Activated CD8-positive, alpha-beta memory T cell treated with anti-CD3 and anti-CD28 coated beads, Interleukin-2, amount 10 ng/mL, durations not matched to agents 7 days and 5 days (primary cell): ENCODE measurements at regions not wholly inside any gene's neighbourhood (a gene's known extent, or its start where the extent isn't known, plus 50 kb on each side); places are given as distances from the start of the nearest gene placed in this dataset.
A peak's percentile ranks its signal among the peaks of the same experiment; 100 is the strongest.

Experiments used
- ATAC-seq: fragments of 150-1000 bp; cut with Tn5 transposase; one replicate; pipeline ENCODE4 v1.10.0; 2021; ENCODE audit warnings: moderate library complexity
- CTCF ChIA-PET: fragments of 350-600 bp; sonication (Branson Sonifier 250); formaldehyde crosslinking; loops from one replicate; lab custom pipeline; 2021; ENCODE audit warnings: antibody characterized with exemption; lab: Charles Lee
- DNase-seq: peaks from one replicate; pipeline ENCODE4 v3.0.0-alpha.2; 2020
- H3K27ac Mint-ChIP-seq: one replicate; pipeline ENCODE4 v1.8.0; 2021; ENCODE audit warnings: mild to moderate bottlenecking, mixed read lengths
- H3K27me3 Mint-ChIP-seq: one replicate; pipeline ENCODE4 v1.8.0; 2021; ENCODE audit warnings: mixed read lengths
- H3K36me3 Mint-ChIP-seq: one replicate; pipeline ENCODE4 v1.8.0; 2021; ENCODE audit warnings: mild to moderate bottlenecking, mixed read lengths
- H3K4me1 Mint-ChIP-seq: one replicate; pipeline ENCODE4 v1.8.0; 2021; ENCODE audit warnings: mixed read lengths
- H3K4me3 Mint-ChIP-seq: one replicate; pipeline ENCODE4 v1.8.0; 2021; ENCODE audit warnings: mild to moderate bottlenecking, moderate library complexity, mixed read lengths
- H3K9me3 Mint-ChIP-seq: one replicate; pipeline ENCODE4 v1.8.0; 2022; ENCODE audit warnings: low read depth, mixed read lengths

- no peak overlapping the region for H3K27ac Mint-ChIP-seq
- DNase-seq = no peak
- CTCF ChIA-PET = no interaction called here
- H3K36me3 Mint-ChIP-seq = no peaks in the 10 kb centered on the region
- no peak overlapping the region for H3K4me3 Mint-ChIP-seq
- ATAC-seq = no peak
- no peaks in the 10 kb centered on the region for H3K27me3 Mint-ChIP-seq
- no peaks in the 10 kb centered on the region for H3K4me1 Mint-ChIP-seq
- peaks cover 5% of the 10 kb centered on the region for H3K9me3 Mint-ChIP-seq
Measured at GRCh38 chr2:104361414-104361813, 492.5 kb upstream of the POU3F3 start.

- DNase-seq (no peak), ATAC-seq (no peak)
- H3K36me3 Mint-ChIP-seq = no peaks in the 10 kb centered on the region
- H3K27me3 Mint-ChIP-seq = no peaks in the 10 kb centered on the region
- H3K27ac Mint-ChIP-seq = no peak overlapping the region
- H3K4me1 Mint-ChIP-seq = no peaks in the 10 kb centered on the region
- H3K4me3 Mint-ChIP-seq = no peak overlapping the region
- peaks cover 6% of the 10 kb centered on the region for H3K9me3 Mint-ChIP-seq
- CTCF ChIA-PET = no interaction called here
Measured at GRCh38 chr2:104368089-104368488, 485.8 kb upstream of the POU3F3 start.

GRCh38 chr2:104371087-104371781 is 482.7 kb upstream of the POU3F3 start:
- no peaks in the 10 kb centered on the region for H3K27me3 Mint-ChIP-seq
- no peak overlapping the region for H3K4me3 Mint-ChIP-seq
- H3K4me1 Mint-ChIP-seq = no peaks in the 10 kb centered on the region
- H3K36me3 Mint-ChIP-seq = no peaks in the 10 kb centered on the region
- CTCF ChIA-PET = no interaction called here
- H3K9me3 Mint-ChIP-seq = peaks cover 6% of the 10 kb centered on the region
- H3K27ac Mint-ChIP-seq = no peak overlapping the region
- DNase-seq = no peak
- no peak for ATAC-seq

GRCh38 chr2:104375206-104375605 is 478.7 kb upstream of the POU3F3 start:
- Mint-ChIP-seq H3K9me3 (peaks cover 2% of the 10 kb centered on the region), H3K36me3 (no peaks in the 10 kb centered on the region), H3K27ac (no peak overlapping the region), H3K4me3 (no peak overlapping the region), H3K27me3 (no peaks in the 10 kb centered on the region), H3K4me1 (no peaks in the 10 kb centered on the region)
- DNase-seq (no peak), ATAC-seq (no peak)
- CTCF ChIA-PET = no interaction called here

- Mint-ChIP-seq H3K36me3 (no peaks in the 10 kb centered on the region), H3K4me3 (peak overlapping the region; percentile 33), H3K27me3 (no peaks in the 10 kb centered on the region), H3K9me3 (peaks cover 4% of the 10 kb centered on the region), H3K27ac (no peak overlapping the region), H3K4me1 (no peaks in the 10 kb centered on the region)
- CTCF ChIA-PET = no interaction called here
- no peak for ATAC-seq
- no peak for DNase-seq
Measured at GRCh38 chr2:104378853-104379374, 475.0 kb upstream of the POU3F3 start.

GRCh38 chr2:104384961-104385360 is 469.0 kb upstream of the POU3F3 start:
- Mint-ChIP-seq H3K27me3 (no peaks in the 10 kb centered on the region), H3K27ac (no peak overlapping the region), H3K9me3 (peaks cover 3% of the 10 kb centered on the region), H3K36me3 (no peaks in the 10 kb centered on the region), H3K4me3 (no peak overlapping the region), H3K4me1 (no peaks in the 10 kb centered on the region)
- DNase-seq = no peak
- ATAC-seq = no peak
- CTCF ChIA-PET = no interaction called here

GRCh38 chr2:104385743-104386142 is 468.2 kb upstream of the POU3F3 start:
- Mint-ChIP-seq H3K4me1 (no peaks in the 10 kb centered on the region), H3K4me3 (no peak overlapping the region), H3K27ac (no peak overlapping the region), H3K36me3 (no peaks in the 10 kb centered on the region), H3K27me3 (no peaks in the 10 kb centered on the region), H3K9me3 (peaks cover 3% of the 10 kb centered on the region)
- CTCF ChIA-PET = no interaction called here
- DNase-seq (no peak), ATAC-seq (no peak)

GRCh38 chr2:104388296-104388695 is 465.6 kb upstream of the POU3F3 start:
- H3K9me3 Mint-ChIP-seq = peaks cover 2% of the 10 kb centered on the region
- H3K27ac Mint-ChIP-seq = no peak overlapping the region
- no peak for DNase-seq
- no peaks in the 10 kb centered on the region for H3K4me1 Mint-ChIP-seq
- no peak for ATAC-seq
- H3K36me3 Mint-ChIP-seq = no peaks in the 10 kb centered on the region
- CTCF ChIA-PET = no interaction called here
- no peaks in the 10 kb centered on the region for H3K27me3 Mint-ChIP-seq
- H3K4me3 Mint-ChIP-seq = no peak overlapping the region

- no peak for ATAC-seq
- CTCF ChIA-PET = interaction anchor here (0.6 kb wide), 1 partner anchor 162 kb away, joined by 3 read pairs; no protein-coding TSS in a partner anchor
- H3K4me3 Mint-ChIP-seq = no peak overlapping the region
Measured at GRCh38 chr2:104402825-104403224, 451.1 kb upstream of the POU3F3 start.

GRCh38 chr2:104404526-104404925 is 449.4 kb upstream of the POU3F3 start:
- H3K9me3 Mint-ChIP-seq = no peaks in the 10 kb centered on the region
- H3K27me3 Mint-ChIP-seq = no peaks in the 10 kb centered on the region
- H3K4me1 Mint-ChIP-seq = no peaks in the 10 kb centered on the region
- no peak for DNase-seq
- H3K27ac Mint-ChIP-seq = no peak overlapping the region
- no peak for ATAC-seq
- no peak overlapping the region for H3K4me3 Mint-ChIP-seq
- CTCF ChIA-PET = no interaction called here
- no peaks in the 10 kb centered on the region for H3K36me3 Mint-ChIP-seq

More at GRCh38 chr2:104402825-104403224, 451.1 kb upstream of the POU3F3 start:
- DNase-seq = no peak
- H3K4me1 Mint-ChIP-seq = no peaks in the 10 kb centered on the region
- no peaks in the 10 kb centered on the region for H3K9me3 Mint-ChIP-seq
- no peak overlapping the region for H3K27ac Mint-ChIP-seq
- no peaks in the 10 kb centered on the region for H3K36me3 Mint-ChIP-seq
- no peaks in the 10 kb centered on the region for H3K27me3 Mint-ChIP-seq

- Mint-ChIP-seq H3K4me1 (no peaks in the 10 kb centered on the region), H3K36me3 (no peaks in the 10 kb centered on the region), H3K27me3 (no peaks in the 10 kb centered on the region), H3K4me3 (no peak overlapping the region), H3K27ac (no peak overlapping the region), H3K9me3 (no peaks in the 10 kb centered on the region)
- no peak for ATAC-seq
- DNase-seq = no peak
- CTCF ChIA-PET = no interaction called here
Measured at GRCh38 chr2:104405623-104406022, 448.3 kb upstream of the POU3F3 start.

- ATAC-seq = no peak
- H3K27ac Mint-ChIP-seq = no peak overlapping the region
- H3K4me1 Mint-ChIP-seq = no peaks in the 10 kb centered on the region
- DNase-seq = no peak
- H3K36me3 Mint-ChIP-seq = no peaks in the 10 kb centered on the region
- H3K27me3 Mint-ChIP-seq = no peaks in the 10 kb centered on the region
- CTCF ChIA-PET = no interaction called here
- H3K4me3 Mint-ChIP-seq = no peak overlapping the region
- H3K9me3 Mint-ChIP-seq = no peaks in the 10 kb centered on the region
Measured at GRCh38 chr2:104406261-104406726, 447.6 kb upstream of the POU3F3 start.

GRCh38 chr2:104407641-104408040 is 446.3 kb upstream of the POU3F3 start:
- H3K9me3 Mint-ChIP-seq = no peaks in the 10 kb centered on the region
- no peaks in the 10 kb centered on the region for H3K27me3 Mint-ChIP-seq
- no peak overlapping the region for H3K4me3 Mint-ChIP-seq
- no peaks in the 10 kb centered on the region for H3K36me3 Mint-ChIP-seq
- DNase-seq (no peak), ATAC-seq (no peak)
- H3K4me1 Mint-ChIP-seq = no peaks in the 10 kb centered on the region
- CTCF ChIA-PET = no interaction called here
- no peak overlapping the region for H3K27ac Mint-ChIP-seq

- CTCF ChIA-PET = no interaction called here
- no peak for ATAC-seq
- DNase-seq = no peak
Measured at GRCh38 chr2:104408266-104408665, 445.6 kb upstream of the POU3F3 start.

More at GRCh38 chr2:104408266-104408665, 445.6 kb upstream of the POU3F3 start:
- no peak overlapping the region for H3K4me3 Mint-ChIP-seq
- H3K36me3 Mint-ChIP-seq = no peaks in the 10 kb centered on the region
- H3K27ac Mint-ChIP-seq = no peak overlapping the region
- no peaks in the 10 kb centered on the region for H3K27me3 Mint-ChIP-seq
- H3K4me1 Mint-ChIP-seq = no peaks in the 10 kb centered on the region
- no peaks in the 10 kb centered on the region for H3K9me3 Mint-ChIP-seq
